ENCODE measurements at regions not wholly inside any gene's neighbourhood (a gene's known extent, or its start where the extent isn't known, plus 50 kb on each side); places are given as distances from the start of the nearest gene placed in this dataset.

GRCh38 chr10:33706746-33707145 is 372.3 kb upstream of the NRP1 start:
- POLR2A ChIA-PET (ENCODE audit: partially characterized antibody): no interaction called here
- H3K23me2 ChIP-seq (ENCODE audit: low read depth, low read length): no peaks in the 10 kb centered on the region
- DNase-seq (ENCODE audit: low read depth in 1 of 2, low spot score in 2 of 2) (no peak), FAIRE-seq (no peak)
- no peak overlapping the region for H2BK5ac ChIP-seq (ENCODE audit: low read depth, low read length)
- no peak overlapping the region for H3K4me2 ChIP-seq (ENCODE audit: insufficient read depth in 1 of 2, low read depth in 2 of 2, low read length in 2 of 2)
- 93% methylated on average over 1 of the region's 1 CpG; no CpG with 5 or more reads in 1 of the 2 experiments for WGBS, 2 experiments (ENCODE audit: extremely low coverage in 1 of 2, insufficient coverage in 1 of 2, insufficient read length in 1 of 2, insufficient replicate concordance in 2 of 2, low coverage in 1 of 2, low lambda C conversion rate in 2 of 2, missing lambda C conversion rate in 1 of 2)
- CTCF ChIA-PET (ENCODE audit: partially characterized antibody): no interaction called here
- no peak overlapping the region for H3K14ac ChIP-seq (ENCODE audit: insufficient read length)
- no peak for TF ChIP-seq POLR2AphosphoS5 (IDR thresholded peaks at IDR 0.05; ENCODE audit: low read depth, low read length)
- no peak overlapping the region for H3K18ac ChIP-seq (ENCODE audit: extremely low read depth, low read length)
- H4K5ac ChIP-seq (ENCODE audit: insufficient read length, low read depth, low read length): no peak overlapping the region
- H4K91ac ChIP-seq (replicated peaks; ENCODE audit: insufficient read length, low read length): no peak overlapping the region
- no peak overlapping the region; the same call in 1 of the 2 replicates for H2BK12ac ChIP-seq (ENCODE audit: low read depth, low read length)
- H3K27me3 ChIP-seq (replicated peaks in 1 of 4; ENCODE audit: control insufficient read depth in 3 of 4, extremely low read depth in 1 of 4, insufficient read depth in 3 of 4, low read length in 3 of 4): no peaks in the 10 kb centered on the region
- H3K27ac ChIP-seq (ENCODE audit: low read depth, low read length): no peak overlapping the region
- no peak overlapping the region for H3K4ac ChIP-seq (replicated peaks; ENCODE audit: insufficient read length, low read depth, low read length)
- H2BK120ac ChIP-seq (replicated peaks; ENCODE audit: low read depth, low read length): peak overlapping the region; percentile 18
- no peaks in the 10 kb centered on the region for H3K36me3 ChIP-seq (ENCODE audit: control insufficient read depth in 2 of 4, insufficient read depth in 4 of 4, low read length in 3 of 4)
- no peaks in the 10 kb centered on the region for H3K79me1 ChIP-seq (ENCODE audit: low read depth, low read length)
- H4K8ac ChIP-seq (ENCODE audit: extremely low read depth, insufficient read depth, low read length): no peak overlapping the region
- H3K56ac ChIP-seq (replicated peaks; ENCODE audit: insufficient read length, low read depth, low read length): no peak overlapping the region
- no peak overlapping the region for H2AK5ac ChIP-seq (ENCODE audit: low read depth, low read length)
- no peak overlapping the region for H3K9ac ChIP-seq (replicated peaks in 1 of 4; ENCODE audit: extremely low read depth in 1 of 4, low read depth in 3 of 4, low read length in 3 of 4)
- no peak overlapping the region for H2AFZ ChIP-seq (ENCODE audit: low read length)
- no peaks in the 10 kb centered on the region for H4K20me1 ChIP-seq (replicated peaks in 1 of 2; ENCODE audit: control insufficient read depth in 1 of 2, insufficient read depth in 2 of 2, low read length in 2 of 2)
- no peak overlapping the region for H3K4me3 ChIP-seq (ENCODE audit: extremely low read depth in 1 of 4, insufficient read depth in 2 of 4, low read depth in 3 of 4, low read length in 4 of 4)
- peaks cover 0 to 5% (median 0%) of the 10 kb centered on the region in 4 experiments; a peak in 2 of 7 replicates for H3K4me1 ChIP-seq (replicated peaks in 1 of 4; ENCODE audit: control insufficient read depth in 3 of 4, insufficient read depth in 4 of 4, low read length in 3 of 4)
- H3K79me2 ChIP-seq (ENCODE audit: control insufficient read depth in 1 of 2, insufficient read depth in 2 of 2, low read length in 2 of 2): no peaks in the 10 kb centered on the region
- H3K23ac ChIP-seq (ENCODE audit: insufficient read length): no peak overlapping the region
- no peak overlapping the region for H2BK15ac ChIP-seq (ENCODE audit: low read length)
- no peaks in the 10 kb centered on the region for H3K9me3 ChIP-seq (ENCODE audit: insufficient read depth in 2 of 2, low read depth in 1 of 2, low read length in 1 of 2)
- H2BK20ac ChIP-seq (ENCODE audit: low read length): no peak overlapping the region

Data from H1 (cell line).